H9 (cell line): ENCODE measurements at regions not wholly inside any gene's neighbourhood (a gene's known extent, or its start where the extent isn't known, plus 50 kb on each side); places are given as distances from the start of the nearest gene placed in this dataset.

ENCODE experiments used
- DNase-seq: peaks from one replicate; pipeline ENCODE4 v3.0.0-alpha.2; 2017
- H2AFZ ChIP-seq: one replicate; pipeline ENCODE4 v1.6.1; 2013; ENCODE audit warnings: mild to moderate bottlenecking, low read length, control low read depth, moderate library complexity
- H2AK5ac ChIP-seq: 2 replicates; pipeline ENCODE4 v1.6.1; 2013; ENCODE audit warnings: low read length, control low read depth, mixed read lengths; ENCODE audit not compliant: insufficient read length
- H2BK120ac ChIP-seq: one replicate; pipeline ENCODE4 v1.6.1; 2013; ENCODE audit warnings: low read depth, mild to moderate bottlenecking, low read length, control low read depth, inconsistent platforms; ENCODE audit not compliant: poor library complexity, severe bottlenecking
- H2BK12ac ChIP-seq: 2 replicates; pipeline ENCODE4 v1.6.1; 2013; ENCODE audit warnings: low read length, control low read depth, mixed read lengths, low read depth; ENCODE audit not compliant: insufficient read length
- H2BK15ac ChIP-seq: 2 replicates; pipeline ENCODE4 v1.6.1; 2013; ENCODE audit warnings: low read depth, low read length, control low read depth
- H2BK20ac ChIP-seq: one replicate; pipeline ENCODE4 v1.6.1; 2013; ENCODE audit warnings: low read depth, mild to moderate bottlenecking, low read length, control low read depth, inconsistent platforms; ENCODE audit not compliant: poor library complexity, severe bottlenecking
- H2BK5ac ChIP-seq: 2 replicates; pipeline ENCODE4 v1.6.1; 2013; ENCODE audit warnings: low read length, control low read depth, mixed read lengths; ENCODE audit not compliant: insufficient read length
- H3K14ac ChIP-seq: 2 replicates; pipeline ENCODE4 v1.6.1; 2013; ENCODE audit warnings: low read length, control low read depth; ENCODE audit not compliant: insufficient read depth
- H3K18ac ChIP-seq: 2 replicates; pipeline ENCODE4 v1.6.1; 2013; ENCODE audit warnings: low read depth, mild to moderate bottlenecking, mixed read lengths, low read length, control low read depth; ENCODE audit not compliant: insufficient read length
- H3K23ac ChIP-seq: 2 replicates; pipeline ENCODE4 v1.6.1; 2013; ENCODE audit warnings: low read length, control low read depth, mixed read lengths, low read depth; ENCODE audit not compliant: insufficient read length
- H3K23me2 ChIP-seq: 2 replicates; pipeline ENCODE4 v1.6.1; 2013; ENCODE audit warnings: low read depth, mild to moderate bottlenecking, mixed read lengths, low read length, control low read depth; ENCODE audit not compliant: insufficient read length, poor library complexity, severe bottlenecking
- H3K27ac ChIP-seq: 2 replicates; pipeline ENCODE4 v1.5.1; 2013; ENCODE audit warnings: low read length, control low read depth, mixed read lengths, low read depth; ENCODE audit not compliant: insufficient read length
- H3K27me3 ChIP-seq: 2 replicates; pipeline ENCODE4 v1.6.1; 2013; ENCODE audit warnings: low read length, control low read depth, inconsistent platforms; ENCODE audit not compliant: insufficient read depth
- H3K4ac ChIP-seq: 2 replicates; pipeline ENCODE4 v1.6.1; 2013; ENCODE audit warnings: low read depth, mild to moderate bottlenecking, control low read depth, inconsistent platforms, low read length, moderate library complexity
- H3K4me1 ChIP-seq: 2 replicates; pipeline ENCODE4 v1.6.1; 2013; ENCODE audit warnings: low read length, control low read depth, inconsistent platforms; ENCODE audit not compliant: insufficient read depth
- H3K4me2 ChIP-seq: 2 replicates; pipeline ENCODE4 v1.6.1; 2013; ENCODE audit warnings: low read length, control low read depth, mixed read lengths; ENCODE audit not compliant: insufficient read length, insufficient read depth
- H3K56ac ChIP-seq: 2 replicates; pipeline ENCODE4 v1.6.1; 2013; ENCODE audit warnings: low read depth, mild to moderate bottlenecking, mixed read lengths, low read length, control low read depth; ENCODE audit not compliant: insufficient read length
- H3K79me1 ChIP-seq: 2 replicates; pipeline ENCODE4 v1.6.1; 2013; ENCODE audit warnings: low read depth, mild to moderate bottlenecking, moderate library complexity, low read length, control low read depth, inconsistent platforms; ENCODE audit not compliant: insufficient read depth, poor library complexity, severe bottlenecking
- H3K79me2 ChIP-seq: 2 replicates; pipeline ENCODE4 v1.6.1; 2013; ENCODE audit warnings: low read length, control low read depth, inconsistent platforms; ENCODE audit not compliant: insufficient read depth
- H3K9ac ChIP-seq: 2 replicates; pipeline ENCODE4 v1.6.1; 2013; ENCODE audit warnings: low read length, control low read depth, mixed read lengths; ENCODE audit not compliant: insufficient read length; ENCODE audit errors: extremely low read depth
- H3K9me3 ChIP-seq: one replicate; pipeline ENCODE4 v1.6.1; 2013; ENCODE audit warnings: low read depth, low read length, inconsistent platforms; ENCODE audit not compliant: control insufficient read depth
- H3T11ph ChIP-seq: one replicate; pipeline ENCODE4 v1.6.1; 2013; ENCODE audit warnings: mild to moderate bottlenecking, low read length, control low read depth, inconsistent platforms
- H4K20me1 ChIP-seq: one replicate; pipeline ENCODE4 v1.6.1; 2013; ENCODE audit not compliant: control insufficient read depth, insufficient read length, insufficient read depth
- H4K5ac ChIP-seq: 2 replicates; pipeline ENCODE4 v1.6.1; 2013; ENCODE audit warnings: low read depth, mild to moderate bottlenecking, mixed read lengths, low read length, control low read depth; ENCODE audit not compliant: insufficient read length
- H4K8ac ChIP-seq: replicated peaks from 2 replicates; pipeline ENCODE4 v1.6.1; 2013; ENCODE audit warnings: low read length, control low read depth, mixed read lengths, low read depth; ENCODE audit not compliant: insufficient read length
- H4K91ac ChIP-seq: 2 replicates; pipeline ENCODE4 v1.6.1; 2013; ENCODE audit warnings: low read depth, mild to moderate bottlenecking, moderate library complexity, mixed read lengths, low read length, control low read depth; ENCODE audit not compliant: insufficient read length
- H3K27ac Mint-ChIP-seq, 3 experiments: 2 replicates in 2 of 3; 3 replicates in 1 of 3; pipeline ENCODE4 v1.8.0; 2020 to 2021; ENCODE audit warnings: mixed read lengths in 3 of 3, mild to moderate bottlenecking in 1 of 3, moderate library complexity in 1 of 3
- H3K27me3 Mint-ChIP-seq: 2 replicates; pipeline ENCODE4 v1.8.0; 2021; ENCODE audit warnings: low read depth, mild to moderate bottlenecking, moderate library complexity, mixed read lengths
- H3K36me3 Mint-ChIP-seq, 3 experiments: 2 replicates in 2 of 3; 3 replicates in 1 of 3; pipeline ENCODE4 v1.8.0; 2020 to 2021; ENCODE audit warnings: low read depth in 3 of 3, mixed read lengths in 3 of 3; ENCODE audit not compliant: insufficient read depth in 1 of 3
- H3K4me1 Mint-ChIP-seq, 2 experiments: 2 replicates each; pipeline ENCODE4 v1.8.0; 2020; ENCODE audit warnings: mixed read lengths in 2 of 2
- H3K4me3 Mint-ChIP-seq, 2 experiments: 2 replicates in 1 of 2; 3 replicates in 1 of 2; pipeline ENCODE4 v1.8.0; 2020 to 2021; ENCODE audit warnings: mild to moderate bottlenecking in 2 of 2, mixed read lengths in 2 of 2, moderate library complexity in 1 of 2
- H3K9me3 Mint-ChIP-seq, 2 experiments: 2 replicates in 1 of 2; 3 replicates in 1 of 2; pipeline ENCODE4 v1.8.0; 2020; ENCODE audit warnings: mild to moderate bottlenecking in 2 of 2, mixed read lengths in 2 of 2, moderate library complexity in 1 of 2
- WGBS: extraction: QIAGEN DNeasy Blood & Tissue Kit; methylation state at CpG from one replicate; pipeline ENCODE4 v1.1.7; 2013; ENCODE audit warnings: missing lambda C conversion rate, low lambda C conversion rate, mixed read lengths; ENCODE audit not compliant: insufficient read length; ENCODE audit errors: extremely low coverage; 5-methylcytosine and 5-hydroxymethylcytosine counted together
- TF ChIP-seq, protein P1 (sequence below): fragments of 200-600 bp; sonication (generic); conservative IDR thresholded peaks from 3 replicates; pipeline ENCODE4 v1.8.0; 2021; ENCODE audit warnings: antibody characterized with exemption, mild to moderate bottlenecking

DNA sequence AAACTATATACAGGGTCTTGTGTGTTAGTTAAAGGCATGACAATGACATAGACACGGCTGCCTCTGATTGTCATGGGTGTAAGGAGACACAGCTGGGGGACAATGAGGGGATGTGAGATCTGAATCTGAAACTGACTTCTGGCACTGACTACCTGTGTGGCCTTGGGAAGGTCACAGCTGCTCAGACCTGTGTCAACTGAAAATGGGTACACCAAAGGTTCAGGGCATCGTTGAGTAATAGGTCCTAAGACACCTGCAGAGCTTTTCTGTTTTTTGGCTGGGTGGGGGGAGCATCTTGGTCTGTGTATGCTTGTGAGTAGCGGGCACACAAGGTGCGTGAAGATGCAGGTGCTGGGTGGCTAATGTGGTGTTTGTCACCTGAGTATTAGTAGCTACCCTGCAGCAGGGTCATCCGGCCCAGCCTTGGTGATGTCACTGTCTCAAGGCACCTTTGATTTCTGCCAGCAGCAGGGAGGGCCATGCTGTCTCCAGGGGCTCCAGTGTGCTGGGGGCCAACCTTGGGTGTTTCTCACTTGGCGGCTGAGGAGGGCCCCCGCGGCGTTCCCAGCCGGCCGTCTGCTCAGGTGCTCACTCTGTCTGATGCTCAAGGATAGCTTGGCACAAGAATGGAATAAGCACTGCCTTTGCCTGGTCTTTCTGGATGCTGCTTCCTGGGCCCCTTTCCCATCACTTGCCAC lies 53.1 kb upstream of the HS6ST1 start:
- TF ChIP-seq, protein P1, sequence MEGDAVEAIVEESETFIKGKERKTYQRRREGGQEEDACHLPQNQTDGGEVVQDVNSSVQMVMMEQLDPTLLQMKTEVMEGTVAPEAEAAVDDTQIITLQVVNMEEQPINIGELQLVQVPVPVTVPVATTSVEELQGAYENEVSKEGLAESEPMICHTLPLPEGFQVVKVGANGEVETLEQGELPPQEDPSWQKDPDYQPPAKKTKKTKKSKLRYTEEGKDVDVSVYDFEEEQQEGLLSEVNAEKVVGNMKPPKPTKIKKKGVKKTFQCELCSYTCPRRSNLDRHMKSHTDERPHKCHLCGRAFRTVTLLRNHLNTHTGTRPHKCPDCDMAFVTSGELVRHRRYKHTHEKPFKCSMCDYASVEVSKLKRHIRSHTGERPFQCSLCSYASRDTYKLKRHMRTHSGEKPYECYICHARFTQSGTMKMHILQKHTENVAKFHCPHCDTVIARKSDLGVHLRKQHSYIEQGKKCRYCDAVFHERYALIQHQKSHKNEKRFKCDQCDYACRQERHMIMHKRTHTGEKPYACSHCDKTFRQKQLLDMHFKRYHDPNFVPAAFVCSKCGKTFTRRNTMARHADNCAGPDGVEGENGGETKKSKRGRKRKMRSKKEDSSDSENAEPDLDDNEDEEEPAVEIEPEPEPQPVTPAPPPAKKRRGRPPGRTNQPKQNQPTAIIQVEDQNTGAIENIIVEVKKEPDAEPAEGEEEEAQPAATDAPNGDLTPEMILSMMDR: no peak
- Histone ChIP-seq H2BK20ac (no peak overlapping the region), H4K91ac (no peak overlapping the region), H3K4ac (no peak overlapping the region), H3K9me3 (no peaks in the 10 kb centered on the region), H3K56ac (no peak overlapping the region), H3K9ac (no peak overlapping the region), H3K14ac (no peak overlapping the region), H3K79me2 (no peaks in the 10 kb centered on the region), H3K79me1 (no peaks in the 10 kb centered on the region), H2BK15ac (no peak overlapping the region), H2BK120ac (no peak overlapping the region), H3K27ac (no peak overlapping the region), H4K5ac (no peak overlapping the region), H3K4me2 (no peak overlapping the region), H2BK12ac (no peak overlapping the region), H3K23ac (no peak overlapping the region), H3K4me1 (no peaks in the 10 kb centered on the region), H4K8ac (no peak overlapping the region), H2BK5ac (no peak overlapping the region), H3T11ph (no peak overlapping the region), H2AFZ (no peak overlapping the region), H3K27me3 (no peaks in the 10 kb centered on the region), H3K23me2 (no peaks in the 10 kb centered on the region), H4K20me1 (no peaks in the 10 kb centered on the region), H2AK5ac (no peak overlapping the region), H3K18ac (no peak overlapping the region)
- peaks cover 21% of the 10 kb centered on the region in 2 experiments for H3K4me1 Mint-ChIP-seq
- no peak overlapping the region for H3K4me3 Mint-ChIP-seq
- H3K9me3 Mint-ChIP-seq: no peaks in the 10 kb centered on the region
- H3K27ac Mint-ChIP-seq: no peak overlapping the region; a peak in 1 of 7 replicates
- WGBS: no CpG with 5 or more reads among the region's 11 CpGs
- no peaks in the 10 kb centered on the region; the same call in none of the 2 replicates for H3K27me3 Mint-ChIP-seq
- H3K36me3 Mint-ChIP-seq: peaks cover 0 to 2% (median 0%) of the 10 kb centered on the region in 3 experiments; a peak in 3 of 7 replicates
- DNase-seq: no peak
